ENCODE measurements at regions not wholly inside any gene's neighbourhood (a gene's known extent, or its start where the extent isn't known, plus 50 kb on each side); places are given as distances from the start of the nearest gene placed in this dataset.

- Histone ChIP-seq H3K27ac (ENCODE audit: control insufficient read depth, insufficient read depth) (no peak overlapping the region), H3K4me1 (ENCODE audit: control insufficient read depth, insufficient read depth, low read length) (no peaks in the 10 kb centered on the region), H3K4me2 (ENCODE audit: control insufficient read depth, insufficient read depth) (no peak overlapping the region), H3K79me2 (ENCODE audit: control insufficient read depth, insufficient read depth, low read length) (no peaks in the 10 kb centered on the region), H3K9me3 (replicated peaks; ENCODE audit: control insufficient read depth, insufficient read depth, low read length) (no peaks in the 10 kb centered on the region), H4K20me1 (ENCODE audit: control insufficient read depth, insufficient read depth) (no peaks in the 10 kb centered on the region), H3K9ac (ENCODE audit: control insufficient read depth, insufficient read depth, low read length) (no peak overlapping the region), H2AFZ (ENCODE audit: control insufficient read depth, low read depth, low read length) (no peak overlapping the region), H3K4me3 (no peak overlapping the region), H3K36me3 (ENCODE audit: control insufficient read depth in 2 of 2, insufficient read depth in 2 of 2, low read length in 1 of 2) (no peaks in the 10 kb centered on the region), H3K27me3 (replicated peaks in 1 of 2; ENCODE audit: control insufficient read depth in 2 of 2, insufficient read depth in 2 of 2, low read length in 1 of 2) (no peaks in the 10 kb centered on the region)
- no TSS peak for BruUV-seq (replicated peaks)
- ChIA-PET RAD21 (ENCODE audit: unreplicated experiment) (no interaction called here), CTCF (no interaction called here), POLR2A (no interaction called here), SMC1A (ENCODE audit: uncharacterized antibody, unreplicated experiment) (interaction anchor here (1.3 kb wide), 1 partner anchor 14 kb away, joined by 3 read pairs; no protein-coding TSS in a partner anchor)
- ATAC-seq (no peak), DNase-seq (ENCODE audit: low read depth, low spot score) (no peak), FAIRE-seq (no peak)
- intact Hi-C loops (cut with micrococcal nuclease; ENCODE audit: unreplicated experiment): no loop called here
- in situ Hi-C loops (cut with MboI): no loop called here
- 0% methylated on average over 1 of the region's 1 CpG for WGBS (ENCODE audit: insufficient coverage, insufficient replicate concordance, low lambda C conversion rate, missing lambda C conversion rate)
- TF ChIP-seq, protein P1, sequence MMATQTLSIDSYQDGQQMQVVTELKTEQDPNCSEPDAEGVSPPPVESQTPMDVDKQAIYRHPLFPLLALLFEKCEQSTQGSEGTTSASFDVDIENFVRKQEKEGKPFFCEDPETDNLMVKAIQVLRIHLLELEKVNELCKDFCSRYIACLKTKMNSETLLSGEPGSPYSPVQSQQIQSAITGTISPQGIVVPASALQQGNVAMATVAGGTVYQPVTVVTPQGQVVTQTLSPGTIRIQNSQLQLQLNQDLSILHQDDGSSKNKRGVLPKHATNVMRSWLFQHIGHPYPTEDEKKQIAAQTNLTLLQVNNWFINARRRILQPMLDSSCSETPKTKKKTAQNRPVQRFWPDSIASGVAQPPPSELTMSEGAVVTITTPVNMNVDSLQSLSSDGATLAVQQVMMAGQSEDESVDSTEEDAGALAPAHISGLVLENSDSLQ (IDR thresholded peaks at IDR 0.05): no peak
- TF ChIP-seq STAT3 (IDR thresholded peaks at IDR 0.05; ENCODE audit: low read depth, low read length): no peak
These were observed 219.0 kb upstream of the GIMD1 start for GRCh38 chr4:106587558-106587957.

DNA sequence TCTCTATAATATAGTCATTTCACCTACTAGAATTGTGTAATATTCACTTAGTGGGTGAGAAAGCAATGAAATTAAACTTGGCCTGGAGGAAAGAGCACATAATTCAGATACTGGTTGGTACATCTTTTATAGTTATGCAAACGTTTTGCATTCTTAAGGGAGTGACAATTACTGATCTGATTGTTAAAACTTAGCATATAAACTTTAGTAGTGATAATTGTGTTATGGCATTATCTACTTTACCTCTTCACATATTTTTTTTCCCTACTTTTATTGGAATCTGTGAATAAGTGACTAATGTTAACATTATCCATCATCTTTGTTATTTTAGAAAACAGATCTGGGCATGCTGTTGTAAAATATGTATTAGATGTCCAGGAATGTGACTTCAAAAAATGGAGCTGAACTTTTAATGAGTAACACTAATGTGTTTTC lies 217.4 kb upstream of the GIMD1 start:
- BruUV-seq (replicated peaks): no TSS peak
- SMC1A ChIA-PET (ENCODE audit: uncharacterized antibody, unreplicated experiment): no interaction called here
- ATAC-seq: no peak
- no peak overlapping the region for H3K4me2 ChIP-seq (ENCODE audit: control insufficient read depth, insufficient read depth)
- H3K9me3 ChIP-seq (replicated peaks; ENCODE audit: control insufficient read depth, insufficient read depth, low read length): no peaks in the 10 kb centered on the region
- no peak for FAIRE-seq
- no peak overlapping the region for H2AFZ ChIP-seq (ENCODE audit: control insufficient read depth, low read depth, low read length)
- no peaks in the 10 kb centered on the region for H3K79me2 ChIP-seq (ENCODE audit: control insufficient read depth, insufficient read depth, low read length)
- H3K36me3 ChIP-seq (ENCODE audit: control insufficient read depth in 2 of 2, insufficient read depth in 2 of 2, low read length in 1 of 2): no peaks in the 10 kb centered on the region
- intact Hi-C loops (cut with micrococcal nuclease; ENCODE audit: unreplicated experiment) (no loop called here), in situ Hi-C loops (cut with MboI) (no loop called here)
- no peak overlapping the region for H3K4me3 ChIP-seq
- no peak for DNase-seq (ENCODE audit: low read depth, low spot score)
- POLR2A ChIA-PET: no interaction called here
- CTCF ChIA-PET: no interaction called here
- H4K20me1 ChIP-seq (ENCODE audit: control insufficient read depth, insufficient read depth): no peaks in the 10 kb centered on the region
- RAD21 ChIA-PET (ENCODE audit: unreplicated experiment): no interaction called here
- H3K27ac ChIP-seq (ENCODE audit: control insufficient read depth, insufficient read depth): no peak overlapping the region
- WGBS (ENCODE audit: insufficient coverage, insufficient replicate concordance, low lambda C conversion rate, missing lambda C conversion rate): 0% methylated on average over 1 of the region's 1 CpG
- no peaks in the 10 kb centered on the region for H3K27me3 ChIP-seq (replicated peaks in 1 of 2; ENCODE audit: control insufficient read depth in 2 of 2, insufficient read depth in 2 of 2, low read length in 1 of 2)
- no peak overlapping the region for H3K9ac ChIP-seq (ENCODE audit: control insufficient read depth, insufficient read depth, low read length)
- no peaks in the 10 kb centered on the region for H3K4me1 ChIP-seq (ENCODE audit: control insufficient read depth, insufficient read depth, low read length)
- TF ChIP-seq SIX5 (IDR thresholded peaks at IDR 0.05; ENCODE audit: low read depth, low read length, severe bottlenecking) (no peak), NR2C2 (IDR thresholded peaks at IDR 0.05; ENCODE audit: borderline replicate concordance, control insufficient read depth, insufficient read length, low read depth) (no peak), EGR1 (IDR thresholded peaks at IDR 0.05; ENCODE audit: borderline replicate concordance in 1 of 2, low read depth in 2 of 2, low read length in 2 of 2) (no peak), ZBTB11 (CRISPR knock-in tag; IDR thresholded peaks at IDR 0.05) (no peak), GATAD2B (conservative IDR thresholded peaks at IDR 0.05; ENCODE audit: low read depth) (no peak), TBL1XR1 (IDR thresholded peaks at IDR 0.05; ENCODE audit: low read depth, low read length) (no peak), DPF2 (IDR thresholded peaks at IDR 0.05) (no peak), SMAD1 (IDR thresholded peaks at IDR 0.05; ENCODE audit: low read depth, partially characterized antibody) (no peak), SMAD5 (IDR thresholded peaks at IDR 0.05; ENCODE audit: low read depth) (no peak), NR2F1 (conservative IDR thresholded peaks at IDR 0.05) (no peak), POLR2AphosphoS5 (IDR thresholded peaks at IDR 0.05; ENCODE audit: low read length) (no peak)
- TF ChIP-seq, protein P2, sequence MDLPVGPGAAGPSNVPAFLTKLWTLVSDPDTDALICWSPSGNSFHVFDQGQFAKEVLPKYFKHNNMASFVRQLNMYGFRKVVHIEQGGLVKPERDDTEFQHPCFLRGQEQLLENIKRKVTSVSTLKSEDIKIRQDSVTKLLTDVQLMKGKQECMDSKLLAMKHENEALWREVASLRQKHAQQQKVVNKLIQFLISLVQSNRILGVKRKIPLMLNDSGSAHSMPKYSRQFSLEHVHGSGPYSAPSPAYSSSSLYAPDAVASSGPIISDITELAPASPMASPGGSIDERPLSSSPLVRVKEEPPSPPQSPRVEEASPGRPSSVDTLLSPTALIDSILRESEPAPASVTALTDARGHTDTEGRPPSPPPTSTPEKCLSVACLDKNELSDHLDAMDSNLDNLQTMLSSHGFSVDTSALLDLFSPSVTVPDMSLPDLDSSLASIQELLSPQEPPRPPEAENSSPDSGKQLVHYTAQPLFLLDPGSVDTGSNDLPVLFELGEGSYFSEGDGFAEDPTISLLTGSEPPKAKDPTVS (IDR thresholded peaks at IDR 0.05; ENCODE audit: low read depth, low read length): no peak
